SK-N-SH treated with all-trans-retinoic acid at 6 μM for 48 hours (cell line): ENCODE measurements at regions not wholly inside any gene's neighbourhood (a gene's known extent, or its start where the extent isn't known, plus 50 kb on each side); places are given as distances from the start of the nearest gene placed in this dataset.

ENCODE experiments used
- ATAC-seq: fragments of 200-7000 bp; cut with Tn5 transposase; 3 replicates; pipeline ENCODE4 v1.9.1; 2020; ENCODE audit warnings: mild to moderate bottlenecking, moderate library complexity
- ARNTL ChIP-seq: fragments of 450-650 bp; formaldehyde crosslinking; IDR thresholded peaks from 2 replicates; pipeline ENCODE4 v1.5.0; 2020; ENCODE audit warnings: low read depth, mild to moderate bottlenecking, moderate library complexity, borderline replicate concordance
- BACH2 ChIP-seq: fragments of 250-450 bp; sonication (Bioruptor Pico); IDR thresholded peaks from 2 replicates; pipeline ENCODE4 v1.9.0; 2021; ENCODE audit warnings: mild to moderate bottlenecking, borderline replicate concordance
- CREB5 ChIP-seq: fragments of 250-450 bp; sonication (Bioruptor Pico); IDR thresholded peaks from 2 replicates; pipeline ENCODE4 v1.5.1; 2020; ENCODE audit warnings: low read depth, mild to moderate bottlenecking, moderate library complexity
- CSDC2 ChIP-seq: fragments of 250-450 bp; sonication (Bioruptor Pico); IDR thresholded peaks from 2 replicates; pipeline ENCODE4 v1.5.0; 2020; ENCODE audit warnings: mild to moderate bottlenecking, moderate library complexity
- CSRNP3 ChIP-seq: fragments of 250-450 bp; sonication (Bioruptor Pico); IDR thresholded peaks from 2 replicates; pipeline ENCODE4 v1.5.1; 2021; ENCODE audit warnings: mild to moderate bottlenecking, moderate library complexity
- ESRRG ChIP-seq: fragments of 250-450 bp; sonication (Bioruptor Pico); IDR thresholded peaks from 2 replicates; pipeline ENCODE4 v1.6.1; 2021; ENCODE audit warnings: mild to moderate bottlenecking
- GLIS3 ChIP-seq: fragments of 250-450 bp; sonication (Bioruptor Pico); IDR thresholded peaks from 2 replicates; pipeline ENCODE4 v1.5.0; 2020; ENCODE audit warnings: mild to moderate bottlenecking, moderate library complexity
- ISL1 ChIP-seq: fragments of 250-450 bp; sonication (Bioruptor Pico); IDR thresholded peaks from 2 replicates; pipeline ENCODE4 v2.1.2; 2022; ENCODE audit warnings: mild to moderate bottlenecking, moderate library complexity
- OSR1 ChIP-seq: fragments of 250-450 bp; sonication (Bioruptor Pico); IDR thresholded peaks from 2 replicates; pipeline ENCODE4 v1.8.0; 2022; ENCODE audit warnings: moderate library complexity, mild to moderate bottlenecking, inconsistent platforms
- POU6F1 ChIP-seq: fragments of 250-450 bp; sonication (Bioruptor Pico); IDR thresholded peaks from 2 replicates; pipeline ENCODE4 v1.8.0; 2021; ENCODE audit warnings: low read depth, mild to moderate bottlenecking, moderate library complexity, borderline replicate concordance
- PPARA ChIP-seq: fragments of 250-450 bp; sonication (Bioruptor Pico); IDR thresholded peaks from 2 replicates; pipeline ENCODE4 v1.5.0; 2020; ENCODE audit warnings: mild to moderate bottlenecking, borderline replicate concordance
- RARB ChIP-seq: fragments of 250-450 bp; sonication (Bioruptor Pico); IDR thresholded peaks from 2 replicates; pipeline ENCODE4 v1.8.0; 2021; ENCODE audit warnings: mild to moderate bottlenecking, moderate library complexity
- SNAI2 ChIP-seq: fragments of 250-450 bp; sonication (Bioruptor Pico); IDR thresholded peaks from 2 replicates; pipeline ENCODE4 v1.5.0; 2020; ENCODE audit warnings: mild to moderate bottlenecking, moderate library complexity
- TCF4 ChIP-seq: fragments of 250-450 bp; sonication (Bioruptor Pico); IDR thresholded peaks from 2 replicates; pipeline ENCODE4 v1.8.0; 2021; ENCODE audit warnings: mild to moderate bottlenecking, moderate library complexity, borderline replicate concordance
- TOX ChIP-seq: fragments of 250-450 bp; sonication (Bioruptor Pico); IDR thresholded peaks from 2 replicates; pipeline ENCODE4 v1.8.0; 2021; ENCODE audit warnings: mild to moderate bottlenecking, moderate library complexity, borderline replicate concordance
- TSHZ2 ChIP-seq: fragments of 250-450 bp; sonication (Bioruptor Pico); IDR thresholded peaks from 2 replicates; pipeline ENCODE4 v1.5.0; 2020; ENCODE audit warnings: mild to moderate bottlenecking, moderate library complexity
- ZC3H10 ChIP-seq: fragments of 250-450 bp; sonication (Bioruptor Pico); IDR thresholded peaks from 2 replicates; pipeline ENCODE4 v1.5.1; 2021; ENCODE audit warnings: mild to moderate bottlenecking, moderate library complexity
- ZFP3 ChIP-seq: fragments of 250-450 bp; sonication (Bioruptor Pico); IDR thresholded peaks from 2 replicates; pipeline ENCODE4 v1.5.0; 2020; ENCODE audit warnings: mild to moderate bottlenecking, moderate library complexity
- ZFP30 ChIP-seq: fragments of 450-650 bp; formaldehyde crosslinking; IDR thresholded peaks from 2 replicates; pipeline ENCODE4 v1.5.0; 2022; ENCODE audit warnings: mild to moderate bottlenecking, moderate library complexity
- ZNF565 ChIP-seq: fragments of 450-650 bp; formaldehyde crosslinking; conservative IDR thresholded peaks from 2 replicates; pipeline ENCODE4 v1.5.0; 2020; ENCODE audit warnings: low read depth, mild to moderate bottlenecking, moderate library complexity
- ZNF70 ChIP-seq: fragments of 450-650 bp; formaldehyde crosslinking; IDR thresholded peaks from 2 replicates; pipeline ENCODE4 v1.5.0; 2020; ENCODE audit warnings: mild to moderate bottlenecking, moderate library complexity
- ZNF8 ChIP-seq: fragments of 450-650 bp; formaldehyde crosslinking; IDR thresholded peaks from 2 replicates; pipeline ENCODE4 v1.5.0; 2020; ENCODE audit warnings: mild to moderate bottlenecking, moderate library complexity

GRCh38 chr20:20904501-20904831, 192.0 kb upstream of the RALGAPA2 start (continued):
- no peak for TF ChIP-seq CREB5
- TF ChIP-seq CSDC2 (CRISPR knock-in tag): no peak
- TF ChIP-seq PPARA (CRISPR knock-in tag): no peak
- no peak for TF ChIP-seq GLIS3

- no peak for ATAC-seq
- TF ChIP-seq ESRRG (no peak), PPARA (CRISPR knock-in tag) (no peak), OSR1 (CRISPR knock-in tag) (no peak), SNAI2 (CRISPR knock-in tag) (no peak), RARB (no peak), CSDC2 (CRISPR knock-in tag) (no peak), ZNF565 (CRISPR knock-in tag) (no peak), POU6F1 (CRISPR knock-in tag) (no peak), ARNTL (CRISPR knock-in tag) (no peak), TOX (CRISPR knock-in tag) (no peak), ZNF8 (CRISPR knock-in tag) (no peak), CSRNP3 (CRISPR knock-in tag) (no peak), ZC3H10 (no peak), CREB5 (no peak), BACH2 (no peak), GLIS3 (no peak), TCF4 (CRISPR knock-in tag) (no peak), TSHZ2 (CRISPR knock-in tag) (no peak), ZNF70 (CRISPR knock-in tag) (no peak), ZFP3 (CRISPR knock-in tag) (no peak)
- TF ChIP-seq, all 23 proteins: peak for 0
These were observed 191.5 kb upstream of the RALGAPA2 start for GRCh38 chr20:20903773-20904500.

- no peak for ATAC-seq
- no peak for TF ChIP-seq ISL1 (CRISPR knock-in tag)
- TF ChIP-seq TSHZ2 (CRISPR knock-in tag): no peak
- TF ChIP-seq GLIS3: no peak
- no peak for TF ChIP-seq ZFP30
- no peak for TF ChIP-seq CSDC2 (CRISPR knock-in tag)
- no peak for TF ChIP-seq SNAI2 (CRISPR knock-in tag)
- TF ChIP-seq RARB: no peak
- no peak for TF ChIP-seq ESRRG
- no peak for TF ChIP-seq ZNF70 (CRISPR knock-in tag)
- TF ChIP-seq ZFP3 (CRISPR knock-in tag): no peak
- TF ChIP-seq ZNF8 (CRISPR knock-in tag): no peak
These were observed 185.5 kb upstream of the RALGAPA2 start for GRCh38 chr20:20897922-20898321.
